NCI-H128 (cell line): ENCODE measurements at regions not wholly inside any gene's neighbourhood (a gene's known extent, or its start where the extent isn't known, plus 50 kb on each side); places are given as distances from the start of the nearest gene placed in this dataset.

ENCODE experiments used
- DNase-seq: peaks from one replicate; lab custom pipeline; 2025; ENCODE audit not compliant: unreplicated experiment; lab: John Stamatoyannopoulos, UW

GRCh38 chr21:35222541-35222941, 173.4 kb upstream of the RUNX1 start:
- DNase-seq = no peak

- no peak for DNase-seq
Observed at GRCh38 chr21:35222021-35222420, 172.9 kb upstream of the RUNX1 start.

GRCh38 chr21:35220301-35220700, 171.2 kb upstream of the RUNX1 start:
- DNase-seq = no peak

DNA sequence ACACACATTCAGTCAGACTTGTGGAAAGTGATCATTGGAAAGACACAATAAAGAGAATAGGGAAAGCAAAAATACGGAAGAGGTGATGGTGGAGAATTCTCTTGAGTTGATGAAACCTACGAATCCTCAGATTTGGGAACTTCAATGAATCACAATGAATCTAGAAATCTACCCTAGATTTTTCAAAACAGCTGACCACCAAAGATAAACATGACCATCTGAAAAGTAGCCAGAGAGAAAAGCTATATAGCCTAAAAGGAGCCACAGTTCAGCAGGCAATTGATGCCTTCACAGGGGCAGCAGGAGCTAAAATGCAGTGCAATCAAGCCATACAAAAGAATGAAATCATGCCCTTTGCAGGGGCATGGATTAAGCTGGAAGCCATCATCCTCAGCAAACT, 170.6 kb upstream of the RUNX1 start:
- no peak for DNase-seq

GRCh38 chr21:35219291-35219690, 170.2 kb upstream of the RUNX1 start:
- no peak for DNase-seq

DNA sequence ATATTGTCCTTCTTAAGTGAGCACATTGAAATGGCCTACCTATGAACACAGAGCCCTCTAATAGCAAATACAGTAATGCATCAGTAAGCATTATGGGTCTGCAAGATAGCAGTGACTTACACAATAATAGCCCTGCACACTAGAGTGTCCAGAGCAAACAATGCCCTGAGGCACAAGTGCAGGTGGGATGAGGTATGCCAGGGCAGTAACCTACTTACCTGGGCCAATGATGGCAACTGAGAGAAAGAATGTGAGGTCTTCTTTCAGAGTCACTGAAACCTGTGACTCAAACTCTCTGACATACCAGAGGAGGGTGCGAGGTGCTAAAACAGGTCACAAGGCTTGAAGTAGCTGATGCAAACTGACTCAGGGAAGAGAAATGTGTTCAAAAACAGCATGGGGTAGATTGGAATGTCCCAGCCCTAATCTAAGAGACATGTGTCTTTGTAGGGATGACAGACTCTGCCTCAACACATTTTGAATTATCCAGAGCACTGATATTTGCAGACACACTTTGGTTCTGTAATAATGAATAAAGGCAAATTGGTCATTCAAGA, 168.5 kb upstream of the RUNX1 start:
- no peak for DNase-seq

- DNase-seq = no peak
Observed at GRCh38 chr21:35216996-35217395, 167.9 kb upstream of the RUNX1 start.

- no peak for DNase-seq
Observed at GRCh38 chr21:35215870-35216269, 166.8 kb upstream of the RUNX1 start.

- DNase-seq = no peak
Observed at GRCh38 chr21:35212393-35213127, 163.5 kb upstream of the RUNX1 start.

DNA sequence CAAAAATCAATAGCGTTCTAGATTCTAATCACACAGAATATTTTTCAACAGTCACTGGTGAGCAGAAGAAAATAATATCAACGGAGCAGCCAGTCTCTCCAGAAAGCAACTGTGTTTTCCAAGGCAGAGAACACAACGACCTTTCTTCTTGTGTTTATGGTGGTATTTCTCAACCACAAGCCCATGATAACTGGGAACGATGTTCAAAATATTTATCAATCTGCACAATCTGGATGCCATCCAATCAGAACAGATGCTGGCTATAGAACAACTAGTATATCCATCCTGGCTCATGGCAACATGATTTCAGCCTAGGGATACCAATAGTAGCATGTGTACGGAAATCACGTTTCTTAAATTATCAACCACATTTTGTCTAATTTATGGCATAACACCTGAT, 162.7 kb upstream of the RUNX1 start:
- no peak for DNase-seq

DNA sequence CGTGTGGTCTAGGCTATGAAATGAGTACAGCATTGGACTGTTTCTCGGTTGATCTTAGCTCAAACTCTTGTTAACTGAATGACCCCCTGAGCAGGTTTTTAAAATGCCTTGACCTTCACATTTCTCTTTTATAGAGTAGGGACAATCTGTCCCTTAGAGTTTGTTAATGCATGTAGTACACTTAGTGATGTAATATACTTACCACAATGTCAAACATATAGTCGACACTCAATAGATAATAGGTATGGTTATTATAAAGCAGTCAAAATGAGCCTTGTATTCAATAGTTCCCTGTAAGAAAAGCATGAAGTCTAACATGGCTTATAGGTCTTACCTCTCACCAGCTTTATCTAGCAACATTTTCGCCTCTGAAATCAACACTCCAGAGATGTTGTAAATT, 161.0 kb upstream of the RUNX1 start:
- no peak for DNase-seq

GRCh38 chr21:35208810-35209517, 159.9 kb upstream of the RUNX1 start:
- DNase-seq = no peak

- DNase-seq = no peak
Observed at GRCh38 chr21:35208104-35208503, 159.0 kb upstream of the RUNX1 start.

DNA sequence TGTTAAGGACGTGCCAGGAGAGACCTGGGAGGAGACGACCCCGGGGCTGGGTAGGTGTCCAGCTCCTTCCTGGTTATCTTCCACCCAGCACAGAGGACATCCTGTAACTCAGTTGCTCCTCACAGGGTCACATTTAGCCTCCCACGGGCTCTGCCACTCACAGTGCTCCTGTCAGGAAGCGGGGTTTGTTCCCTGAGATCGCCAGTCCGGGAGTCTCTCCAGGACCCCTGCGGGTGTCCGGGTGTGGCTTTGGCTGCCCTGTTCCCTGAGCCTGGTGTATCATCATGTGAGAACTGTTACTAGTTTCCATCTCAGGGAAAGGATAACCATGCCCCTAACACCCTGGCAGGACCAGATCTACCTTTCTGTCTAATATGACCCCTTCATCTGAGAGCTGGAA, 158.2 kb upstream of the RUNX1 start:
- DNase-seq = no peak

DNA sequence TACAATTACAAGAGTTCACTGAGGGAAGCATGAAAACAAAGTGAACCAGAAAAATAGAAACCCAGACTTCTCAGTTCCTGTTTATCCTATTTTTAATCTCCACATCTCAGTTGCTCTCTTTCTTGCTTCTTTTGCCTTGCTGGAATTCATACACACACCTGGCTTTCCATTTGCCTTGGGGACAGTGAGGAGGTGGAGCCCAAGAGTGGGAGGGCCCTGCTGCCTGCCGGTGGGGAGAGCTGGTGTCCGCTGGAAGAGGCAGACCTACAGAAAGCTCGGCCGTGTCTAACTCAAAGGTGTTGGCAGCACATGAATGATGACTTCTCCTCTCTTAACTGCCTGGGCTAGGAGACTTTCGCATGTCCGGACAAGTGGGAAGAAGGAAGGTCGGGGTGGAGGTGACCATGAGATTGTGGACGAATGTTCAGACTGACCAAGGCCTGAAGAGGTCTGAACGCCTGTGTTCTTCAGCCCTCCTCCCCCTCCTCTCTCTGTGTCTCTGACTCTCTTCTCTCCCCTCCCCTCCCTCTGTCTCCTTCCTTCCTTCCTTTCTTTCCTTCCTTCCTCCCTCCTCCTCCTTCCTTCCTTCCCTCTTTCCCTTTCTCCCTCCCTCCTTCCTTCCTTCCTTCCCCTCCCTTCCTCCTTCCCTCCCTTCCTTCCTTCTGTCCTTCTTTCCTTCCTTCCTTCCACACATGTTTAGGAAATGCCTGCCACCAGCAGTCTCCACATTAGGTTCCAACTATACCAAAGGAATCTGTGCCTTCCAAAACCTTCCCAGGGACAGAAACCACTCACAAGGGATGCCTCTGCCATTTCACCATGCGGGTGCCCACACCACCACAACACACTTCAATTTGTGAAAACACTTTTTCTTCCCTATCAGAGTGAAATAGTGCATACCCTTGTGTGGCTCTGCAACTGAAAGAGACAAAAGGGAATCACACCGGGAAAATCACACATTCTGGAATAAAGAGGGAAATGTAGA, 157.3 kb upstream of the RUNX1 start:
- DNase-seq = no peak

- no peak for DNase-seq
Observed at GRCh38 chr21:35204850-35205541, 155.9 kb upstream of the RUNX1 start.

DNA sequence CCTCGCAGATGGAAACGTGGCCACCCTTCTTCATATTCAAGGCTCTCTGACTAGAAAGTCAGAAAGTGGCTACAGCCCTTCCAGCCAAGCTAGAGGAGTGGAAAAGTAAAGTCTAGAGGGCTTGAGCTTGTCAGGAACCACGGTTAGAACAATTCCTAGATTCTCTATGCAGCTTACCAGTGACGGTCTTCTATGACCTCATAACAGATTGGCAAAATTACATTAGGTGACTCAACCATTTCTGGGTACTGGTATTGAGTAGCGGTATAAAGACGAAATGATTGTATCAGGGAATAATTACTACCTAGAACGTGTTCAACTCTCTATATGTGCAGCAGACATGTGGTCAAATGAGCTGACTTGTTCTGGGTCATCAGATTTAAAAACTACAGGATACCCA, 155.0 kb upstream of the RUNX1 start:
- no peak for DNase-seq

DNA sequence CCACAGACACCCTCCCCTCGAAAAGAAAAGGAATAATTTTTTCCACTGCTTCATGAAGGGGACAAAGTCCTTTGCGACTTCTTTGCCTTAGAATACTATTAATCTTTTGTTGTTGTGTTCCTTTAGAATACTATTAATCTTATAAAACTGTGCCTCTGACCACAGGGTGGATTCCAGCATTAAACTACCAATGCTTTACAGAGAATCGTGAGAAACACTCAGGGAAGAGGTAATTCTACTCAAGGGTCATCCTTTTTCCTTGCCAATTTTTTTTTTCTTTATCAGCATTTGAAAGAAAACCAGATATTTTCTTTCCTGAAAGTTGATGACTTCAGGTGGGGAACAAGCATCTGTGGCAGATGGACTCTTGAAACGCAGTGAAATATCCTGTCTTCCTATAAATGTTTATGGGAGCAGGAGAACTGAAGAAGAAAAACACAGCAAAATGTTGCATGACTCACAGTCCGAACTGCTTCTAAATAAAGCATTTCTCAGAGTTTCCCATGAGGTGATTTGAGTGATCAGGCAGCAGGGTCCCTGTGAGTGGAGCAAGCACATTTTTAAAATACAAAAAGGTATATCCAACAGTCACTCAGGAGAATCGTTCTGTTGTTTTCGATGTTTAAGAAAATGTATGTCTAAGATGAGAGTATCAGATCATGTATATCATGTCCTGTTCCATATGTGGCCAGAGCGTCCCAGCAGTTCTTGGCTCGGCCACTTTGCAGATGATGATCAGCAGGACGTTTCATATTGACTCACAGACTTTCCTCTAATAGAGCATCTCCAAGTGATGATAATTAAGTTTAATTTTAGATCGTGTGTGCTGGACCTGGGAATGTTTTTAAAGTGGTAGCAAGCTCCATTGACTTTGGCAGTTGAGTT, 154.2 kb upstream of the RUNX1 start:
- DNase-seq = no peak

DNA sequence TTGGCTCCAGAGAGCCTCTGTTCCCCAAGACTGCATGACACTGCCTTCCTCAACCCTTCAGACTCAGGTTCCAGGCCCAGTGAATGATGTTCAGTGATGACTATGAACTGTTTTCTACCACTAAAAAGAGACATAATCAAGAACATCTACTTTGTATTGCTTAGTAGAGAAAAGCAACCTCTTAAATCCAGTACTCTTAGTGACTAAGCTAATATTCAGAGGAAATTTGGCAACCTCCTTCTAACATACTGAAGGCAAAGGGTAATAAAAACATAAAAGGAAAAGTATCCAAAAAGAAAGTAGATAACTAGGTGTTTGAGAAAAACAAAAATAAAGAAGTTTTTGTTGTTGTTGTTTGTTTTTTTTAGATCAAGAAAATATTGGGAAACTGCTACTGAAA, 153.3 kb upstream of the RUNX1 start:
- no peak for DNase-seq

DNA sequence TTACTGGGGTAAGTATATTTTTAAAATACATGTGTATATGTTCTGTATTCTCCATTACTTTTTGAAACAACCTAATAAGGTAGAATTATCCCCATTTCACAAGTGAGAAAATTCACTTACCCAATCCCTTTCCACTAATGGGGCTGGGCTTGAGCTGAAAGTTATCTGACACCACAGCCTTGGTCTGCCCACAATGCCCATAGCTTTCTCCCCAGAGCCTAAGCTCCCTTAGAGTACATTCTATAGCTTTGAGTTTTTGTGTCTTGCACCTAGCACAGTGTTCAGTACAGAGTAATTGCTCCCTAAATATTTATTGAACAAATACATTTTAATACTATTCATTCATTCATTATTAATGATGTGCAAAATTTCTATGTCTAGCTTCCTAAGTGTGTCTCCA, 152.7 kb upstream of the RUNX1 start:
- no peak for DNase-seq
